Sciatic nerve (tissue), 2 donors: ENCODE measurements at regions not wholly inside any gene's neighbourhood (a gene's known extent, or its start where the extent isn't known, plus 50 kb on each side); places are given as distances from the start of the nearest gene placed in this dataset.

ENCODE experiments used
- ATAC-seq: fragments of 200-7000 bp; cut with Tn5 transposase; one replicate; pipeline ENCODE4 v1.9.1; 2020; ENCODE audit warnings: mild to moderate bottlenecking, moderate library complexity
- DNase-seq: peaks from one replicate; pipeline ENCODE4 v3.0.0-alpha.2; 2020; ENCODE audit warnings: low spot score
- intact Hi-C: fragments of 100-400 bp; cut with DNase I; formaldehyde crosslinking; loops from one replicate; pipeline ENCODE4 v1.14.2; 2022
- donor health status: DM: no; HTN: no; CAD: no.
- donor health status: DM: no; HTN: no; CAD: no.

DNA sequence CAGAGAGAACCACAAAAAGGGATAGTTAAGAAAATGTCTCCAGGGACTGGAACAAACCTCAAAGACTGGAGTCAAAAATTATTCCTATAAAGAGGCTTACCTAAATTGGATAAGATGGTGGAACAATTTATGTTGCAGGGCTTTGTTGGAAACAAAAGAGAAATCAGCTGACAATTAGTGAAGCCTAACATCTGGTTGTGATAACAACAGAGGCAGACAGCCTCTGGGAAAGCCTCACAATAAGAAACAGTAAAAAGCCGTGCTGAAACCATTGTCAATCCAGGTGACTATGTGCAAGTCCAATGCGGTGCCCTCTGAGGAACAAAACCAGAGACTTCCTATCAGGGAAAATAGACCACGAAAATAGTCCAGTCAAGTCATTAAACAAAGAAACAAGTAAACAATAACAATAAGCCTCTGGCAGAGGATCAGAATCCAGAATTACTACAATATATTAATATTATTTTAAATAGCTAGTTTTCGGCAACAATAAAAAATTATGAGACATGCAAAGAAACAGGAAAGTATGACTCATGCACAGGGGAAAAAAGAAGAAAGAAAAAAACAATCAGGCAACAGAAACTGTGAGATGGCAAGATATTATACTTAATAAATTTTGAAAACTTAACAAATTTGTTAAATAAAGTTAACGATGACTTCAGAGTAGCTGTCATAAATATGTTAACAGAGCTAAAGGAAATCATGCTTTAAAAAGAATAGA, 99.7 kb upstream of the RXFP2 start:
- no peak for ATAC-seq
- intact Hi-C loops = no loop called here
- DNase-seq = no peak

DNA sequence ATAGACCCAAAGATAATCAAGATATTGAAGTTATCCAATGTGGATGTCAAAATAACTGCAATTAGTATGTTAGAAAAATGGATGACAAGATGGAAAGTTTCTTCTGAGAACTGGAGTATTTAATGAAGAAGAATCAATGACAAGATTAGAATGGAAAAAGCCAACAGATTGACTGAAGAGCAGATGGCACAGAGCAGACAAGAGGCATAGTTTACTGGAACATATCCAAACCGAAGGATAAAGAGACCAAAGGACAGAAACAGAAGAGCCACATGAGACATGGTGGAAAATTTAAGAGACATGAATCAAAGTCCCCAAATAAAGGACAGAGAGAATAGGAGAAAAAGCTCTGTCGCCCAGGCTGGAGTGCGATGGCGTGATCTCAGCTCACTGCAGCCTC, 89.6 kb upstream of the RXFP2 start:
- DNase-seq (no peak), ATAC-seq (no peak)
- intact Hi-C loops = no loop called here

DNA sequence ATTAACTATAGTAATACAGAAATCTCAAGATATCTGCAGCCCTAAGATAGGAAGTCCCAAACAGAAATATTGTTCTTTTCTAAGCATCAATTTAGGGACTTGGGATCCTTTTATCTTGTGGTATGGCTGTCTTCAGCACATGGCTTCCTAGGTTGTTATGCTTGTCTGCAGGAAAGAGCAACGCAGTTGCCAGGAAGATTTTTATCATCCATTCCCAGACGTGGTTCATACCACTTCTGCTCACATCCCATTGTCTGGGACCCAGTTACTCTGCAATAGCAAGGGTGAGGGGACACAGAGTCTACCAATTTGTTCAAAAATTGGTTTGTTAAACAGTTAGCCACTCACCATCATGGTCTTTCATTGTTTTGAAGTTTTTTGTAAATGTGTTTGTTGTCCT, 85.6 kb upstream of the RXFP2 start:
- no peak for ATAC-seq
- no peak for DNase-seq
- intact Hi-C loops = no loop called here

DNA sequence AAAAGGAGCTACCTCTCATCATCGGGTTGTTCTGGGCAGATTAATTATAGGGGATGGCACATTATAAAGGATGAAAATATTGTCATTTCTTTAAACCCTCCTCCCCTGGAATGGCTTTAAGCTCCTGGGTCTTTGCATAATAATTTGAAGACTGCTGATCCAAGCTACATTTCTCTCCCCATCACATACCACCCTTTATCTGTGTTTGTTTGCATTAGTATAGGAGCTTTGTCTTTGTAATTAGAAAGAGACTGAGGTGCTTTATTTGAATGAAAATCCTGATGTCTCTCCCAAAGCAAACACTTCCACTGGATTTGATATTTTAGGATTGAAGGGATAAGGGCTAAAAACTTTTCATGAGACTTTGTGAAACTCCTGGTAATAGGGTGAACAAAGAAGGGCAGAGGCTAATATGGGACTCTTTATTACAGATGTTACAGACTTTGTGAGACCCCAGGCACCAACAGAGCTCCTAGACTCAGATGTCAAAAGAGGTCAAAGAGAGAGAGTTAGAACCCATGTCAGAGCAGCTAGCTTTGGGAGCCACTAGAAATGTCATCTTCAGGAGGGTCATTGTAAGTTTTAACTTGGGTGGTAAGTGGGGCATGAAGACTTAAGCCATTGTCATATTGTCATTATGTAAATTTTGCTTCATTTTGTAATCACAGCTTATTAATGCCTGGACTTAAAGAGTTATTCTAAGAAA, 75.3 kb upstream of the RXFP2 start:
- intact Hi-C loops = no loop called here
- DNase-seq (no peak), ATAC-seq (no peak)

DNA sequence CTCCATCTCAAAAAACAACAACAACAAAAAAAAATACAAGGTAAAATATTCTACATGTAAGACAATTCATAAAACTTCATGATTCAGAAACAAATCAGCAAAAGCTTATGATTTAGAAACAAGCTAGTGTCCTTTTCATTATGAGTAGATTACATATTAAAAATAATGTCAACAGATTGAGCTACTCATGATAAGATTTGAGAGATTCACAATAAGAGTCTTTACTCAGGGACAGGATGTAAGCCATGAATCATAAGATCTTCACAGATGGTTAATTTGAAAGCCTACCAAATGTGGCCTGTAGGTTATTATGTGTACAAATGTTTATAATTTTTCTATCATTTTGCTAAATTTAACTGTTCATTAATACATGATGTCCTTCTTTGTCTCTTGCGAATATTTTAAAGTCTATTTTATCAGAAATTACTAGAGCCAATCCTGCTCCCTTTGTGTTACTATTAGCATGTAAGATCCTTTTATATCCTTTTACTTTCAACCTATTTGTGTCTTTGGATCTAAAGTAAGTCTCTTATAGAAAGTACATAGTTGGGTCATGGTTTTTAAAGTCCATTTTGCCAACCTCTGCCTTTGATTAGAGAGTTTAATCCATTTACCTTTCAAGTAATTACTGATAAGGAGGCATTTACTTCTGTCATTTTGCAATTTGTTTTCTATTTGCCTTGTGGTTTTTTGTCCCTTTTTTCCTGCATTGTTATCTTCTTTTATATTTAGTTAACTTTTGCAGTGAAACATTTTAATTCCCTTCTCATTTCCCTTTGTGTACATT, 68.3 kb upstream of the RXFP2 start:
- DNase-seq = no peak
- no peak for ATAC-seq
- intact Hi-C loops = no loop called here

DNA sequence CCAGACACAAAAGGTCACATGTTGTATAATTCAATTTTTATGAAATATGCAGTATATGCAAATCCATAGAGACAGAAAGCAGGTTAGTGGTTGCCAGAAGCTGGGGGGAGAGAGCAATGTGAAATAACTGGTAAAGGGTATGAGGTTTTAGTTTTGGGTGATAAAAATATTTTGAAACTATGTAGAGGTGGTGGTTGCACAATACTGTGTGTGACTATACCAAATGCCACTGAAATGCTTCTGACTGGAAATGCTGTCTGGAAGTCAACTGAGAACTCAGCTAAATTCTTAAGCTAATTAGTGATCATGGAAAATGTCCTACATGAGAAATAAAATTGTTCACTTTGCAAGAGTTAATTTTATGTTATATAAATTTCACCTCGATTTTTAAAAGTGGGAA, 65.3 kb upstream of the RXFP2 start:
- ATAC-seq (no peak), DNase-seq (no peak)
- intact Hi-C loops = no loop called here

DNA sequence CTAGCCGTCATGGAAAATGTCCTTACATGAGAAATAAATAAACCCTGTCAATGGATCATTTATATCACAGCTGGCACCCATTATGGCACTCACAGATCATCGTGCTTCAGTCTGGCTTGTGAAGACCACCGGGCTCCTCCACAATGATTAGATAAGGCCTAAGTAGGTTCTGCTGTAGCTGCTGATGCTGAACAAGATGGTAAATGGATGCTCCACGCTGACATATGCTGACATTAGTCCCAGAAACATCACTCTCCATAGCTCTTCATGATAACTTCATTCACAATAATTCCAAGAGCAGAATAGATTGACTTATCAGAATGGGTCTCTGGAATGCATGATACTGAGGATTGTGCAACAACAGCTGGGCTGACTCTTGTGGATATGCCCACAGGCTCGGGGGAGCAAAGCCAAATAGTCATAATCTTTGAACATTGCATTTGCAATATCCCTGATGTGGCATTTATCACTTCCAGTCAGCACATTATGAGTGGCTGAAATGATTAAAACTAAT, 63.8 kb upstream of the RXFP2 start:
- intact Hi-C loops = no loop called here
- ATAC-seq (no peak), DNase-seq (no peak)

DNA sequence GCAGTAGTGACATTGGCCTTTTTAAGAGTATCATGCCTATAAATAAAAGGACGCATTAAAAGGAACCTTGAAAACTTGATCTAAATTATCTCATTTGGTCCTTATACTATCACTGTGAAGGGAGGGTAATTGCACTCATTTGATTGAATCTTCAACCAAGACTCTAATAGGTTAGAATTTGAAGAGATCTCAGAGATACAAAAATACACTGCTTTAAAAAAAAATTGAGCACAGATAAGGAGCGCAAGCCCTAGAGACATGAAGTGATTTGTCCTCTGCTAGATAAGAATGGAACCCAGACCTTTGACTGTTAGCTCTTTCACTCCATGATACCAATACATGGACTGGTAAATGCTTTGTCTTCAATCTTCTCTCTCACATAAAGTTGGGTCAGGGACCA, 58.2 kb upstream of the RXFP2 start:
- DNase-seq (no peak), ATAC-seq (no peak)
- intact Hi-C loops = no loop called here

DNA sequence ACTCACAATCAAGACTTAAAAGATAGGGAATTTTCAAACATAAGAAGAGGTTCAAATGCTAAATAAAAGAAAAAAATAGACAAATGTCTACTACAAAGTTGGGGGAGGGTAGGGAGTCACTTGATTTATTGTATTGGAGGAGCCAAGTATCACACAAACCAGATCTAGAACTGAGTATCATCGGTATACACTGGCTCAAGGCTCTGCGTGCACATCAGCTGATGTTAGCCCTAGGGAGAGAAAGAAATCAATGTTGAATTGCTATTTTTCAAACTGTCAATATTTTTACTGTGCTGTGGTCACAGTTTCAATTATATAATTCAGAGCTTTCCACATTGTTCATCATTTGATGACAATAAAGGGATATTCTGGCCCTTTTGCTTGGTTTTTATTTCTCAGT, 54.9 kb upstream of the RXFP2 start:
- ATAC-seq (no peak), DNase-seq (no peak)
- intact Hi-C loops = no loop called here

DNA sequence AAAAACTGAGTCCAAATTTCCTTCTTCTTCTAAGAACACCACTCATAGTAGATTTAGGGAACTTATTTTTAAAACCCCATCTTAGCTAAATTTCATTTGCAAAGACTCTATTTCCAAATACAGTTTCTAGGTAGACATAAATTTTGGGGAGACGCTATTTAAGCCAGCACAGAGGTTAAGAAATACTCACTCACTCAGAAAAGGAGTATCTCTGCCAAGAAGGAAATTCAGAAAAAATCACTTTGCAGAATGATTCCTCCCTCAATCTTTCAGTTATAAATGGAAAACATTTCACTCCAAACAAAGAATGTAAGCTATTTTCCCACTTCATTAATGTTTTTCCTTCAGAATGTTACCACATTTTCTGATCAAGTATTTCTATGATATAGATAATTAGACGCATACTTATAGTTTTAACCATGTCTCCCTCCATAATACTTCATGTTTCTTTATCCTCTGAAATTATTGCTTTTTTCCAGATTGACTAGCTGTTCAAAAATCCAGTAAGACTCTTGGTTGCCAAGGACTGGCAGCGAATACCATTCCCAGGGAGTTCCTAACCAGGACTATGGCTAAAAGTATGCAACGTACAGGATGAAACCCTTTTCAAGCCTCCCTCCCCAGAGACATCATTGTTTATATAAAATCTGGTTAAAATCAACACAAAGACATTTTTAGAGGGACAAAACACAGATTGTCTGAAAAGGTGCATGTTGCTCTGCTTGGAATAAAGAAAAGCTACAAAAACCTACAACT, 52.5 kb upstream of the RXFP2 start:
- DNase-seq = no peak
- ATAC-seq = no peak
- intact Hi-C loops = no loop called here
